Liver (tissue), 8 donors: ENCODE measurements at regions not wholly inside any gene's neighbourhood (a gene's known extent, or its start where the extent isn't known, plus 50 kb on each side); places are given as distances from the start of the nearest gene placed in this dataset.
A peak's percentile ranks its signal among the peaks of the same experiment; 100 is the strongest.

ENCODE experiments used
- DNase-seq: peaks from one replicate; pipeline ENCODE4 v3.0.0-alpha.2; 2017; ENCODE audit warnings: low spot score
- H3K27ac ChIP-seq, 2 donors: one replicate each; pipeline ENCODE4 v1.7.0; 2013; ENCODE audit warnings: inconsistent platforms in 2 of 2, low read length in 2 of 2, control low read depth in 1 of 2, low read depth in 1 of 2, mild to moderate bottlenecking in 1 of 2
- H3K27me3 ChIP-seq, 4 donors: one replicate each; pipeline versions ENCODE4 v1.6.1 to v1.7.0; 2013; ENCODE audit warnings: low read length in 3 of 4, inconsistent platforms in 1 of 4, mild to moderate bottlenecking in 1 of 4, moderate library complexity in 1 of 4; ENCODE audit not compliant: control insufficient read depth in 4 of 4, insufficient read depth in 4 of 4
- H3K36me3 ChIP-seq, 4 donors: one replicate each; pipeline versions ENCODE4 v1.6.1 to v1.7.0; 2013; ENCODE audit warnings: low read length in 3 of 4, mild to moderate bottlenecking in 3 of 4, low read depth in 1 of 4, moderate library complexity in 1 of 4; ENCODE audit not compliant: control insufficient read depth in 4 of 4, insufficient read depth in 3 of 4
- H3K4me1 ChIP-seq, 4 donors: one replicate each; pipeline versions ENCODE4 v1.6.1 to v1.7.0; 2013; ENCODE audit warnings: low read length in 3 of 4, mild to moderate bottlenecking in 3 of 4, moderate library complexity in 1 of 4; ENCODE audit not compliant: control insufficient read depth in 4 of 4, insufficient read depth in 4 of 4
- H3K4me3 ChIP-seq, 3 donors: one replicate each; pipeline versions ENCODE4 v1.6.1 to v1.7.0; 2013; ENCODE audit warnings: low read length in 3 of 3, control low read depth in 1 of 3, low read depth in 1 of 3, mild to moderate bottlenecking in 1 of 3
- H3K9ac ChIP-seq, 2 donors: one replicate each; pipeline ENCODE4 v1.7.0; 2013; ENCODE audit warnings: low read length in 2 of 2, mild to moderate bottlenecking in 2 of 2, moderate library complexity in 2 of 2, control low read depth in 1 of 2, low read depth in 1 of 2
- H3K9me3 ChIP-seq, 4 donors: one replicate each; pipeline versions ENCODE4 v1.6.1 to v1.7.0; 2013; ENCODE audit warnings: low read length in 3 of 4; ENCODE audit not compliant: control insufficient read depth in 4 of 4
- ATF3 ChIP-seq: IDR thresholded peaks from 2 replicates; pipeline ENCODE4 v1.6.1; 2016; ENCODE audit warnings: antibody characterized with exemption
- FOXA1 ChIP-seq: IDR thresholded peaks from 2 replicates; pipeline ENCODE4 v1.6.1; 2016; ENCODE audit warnings: antibody characterized with exemption
- FOXA2 ChIP-seq: IDR thresholded peaks from 2 replicates; pipeline ENCODE4 v1.6.1; 2016; ENCODE audit warnings: antibody characterized with exemption
- GABPA ChIP-seq, 2 donors: IDR thresholded peaks in 1 of 2; conservative IDR thresholded peaks in 1 of 2; 2 replicates each; pipeline ENCODE4 v1.6.1; 2016; ENCODE audit warnings: antibody characterized with exemption in 2 of 2, mild to moderate bottlenecking in 1 of 2, moderate library complexity in 1 of 2
- HNF4A ChIP-seq, 2 donors: conservative IDR thresholded peaks; 2 replicates each; pipeline ENCODE4 v1.6.1; 2016; ENCODE audit warnings: antibody characterized with exemption in 2 of 2, mild to moderate bottlenecking in 2 of 2
- HNF4G ChIP-seq: IDR thresholded peaks from 2 replicates; pipeline ENCODE4 v1.6.1; 2016; ENCODE audit warnings: antibody characterized with exemption
- JUND ChIP-seq, 2 donors: IDR thresholded peaks; 2 replicates each; pipeline ENCODE4 v1.6.1; 2016; ENCODE audit warnings: antibody characterized with exemption in 2 of 2
- NR2F2 ChIP-seq: IDR thresholded peaks from 2 replicates; pipeline ENCODE4 v1.6.1; 2016; ENCODE audit warnings: antibody characterized with exemption
- RAD21 ChIP-seq, 2 donors: IDR thresholded peaks; 2 replicates each; pipeline ENCODE4 v1.6.1; 2016; ENCODE audit warnings: antibody characterized with exemption in 2 of 2, mild to moderate bottlenecking in 2 of 2
- SP1 ChIP-seq: IDR thresholded peaks from 2 replicates; pipeline ENCODE4 v1.6.1; 2018; ENCODE audit warnings: antibody characterized with exemption, mild to moderate bottlenecking
- TAF1 ChIP-seq: conservative IDR thresholded peaks from 2 replicates; pipeline ENCODE4 v1.6.1; 2016; ENCODE audit warnings: antibody characterized with exemption, mild to moderate bottlenecking
- YY1 ChIP-seq: IDR thresholded peaks from 2 replicates; pipeline ENCODE4 v1.6.1; 2016; ENCODE audit warnings: antibody characterized with exemption, mild to moderate bottlenecking
- WGBS: extraction: QIAGEN DNeasy Blood & Tissue Kit; methylation state at CpG from one replicate; pipeline ENCODE4 v1.1.7; 2013; 5-methylcytosine and 5-hydroxymethylcytosine counted together
- TF ChIP-seq, protein P1 (sequence below): fragments of 150-350 bp; IDR thresholded peaks from 2 replicates; pipeline ENCODE4 v1.5.1; 2017; ENCODE audit warnings: improper control_type of control experiment, low read depth, low read length; ENCODE audit not compliant: missing input control
- TF ChIP-seq, protein P2 (sequence below): IDR thresholded peaks from 2 replicates; pipeline ENCODE4 v1.6.1; 2016; ENCODE audit warnings: antibody characterized with exemption, mild to moderate bottlenecking
- donor health status: healthy.
- donor health status: healthy.
- donor health status: healthy.
- donor health status: healthy.
- donor health status: healthy.

- no peaks in the 10 kb centered on the region for H3K4me1 ChIP-seq
- H3K36me3 ChIP-seq: no peaks in the 10 kb centered on the region
- no peak overlapping the region for H3K27ac ChIP-seq
- no peak overlapping the region for H3K9ac ChIP-seq
- no peaks in the 10 kb centered on the region for H3K9me3 ChIP-seq
- no peak for DNase-seq
- peaks cover 0 to 3% (median 0%) of the 10 kb centered on the region in 4 donors for H3K27me3 ChIP-seq
- H3K4me3 ChIP-seq: no peak overlapping the region
- WGBS: 40% methylated on average over 1 of the region's 1 CpG
- no peak for TF ChIP-seq GABPA (IDR thresholded peaks at IDR 0.05 in 1 of 2, conservative IDR thresholded peaks at IDR 0.05 in 1 of 2)
- TF ChIP-seq, protein P1, sequence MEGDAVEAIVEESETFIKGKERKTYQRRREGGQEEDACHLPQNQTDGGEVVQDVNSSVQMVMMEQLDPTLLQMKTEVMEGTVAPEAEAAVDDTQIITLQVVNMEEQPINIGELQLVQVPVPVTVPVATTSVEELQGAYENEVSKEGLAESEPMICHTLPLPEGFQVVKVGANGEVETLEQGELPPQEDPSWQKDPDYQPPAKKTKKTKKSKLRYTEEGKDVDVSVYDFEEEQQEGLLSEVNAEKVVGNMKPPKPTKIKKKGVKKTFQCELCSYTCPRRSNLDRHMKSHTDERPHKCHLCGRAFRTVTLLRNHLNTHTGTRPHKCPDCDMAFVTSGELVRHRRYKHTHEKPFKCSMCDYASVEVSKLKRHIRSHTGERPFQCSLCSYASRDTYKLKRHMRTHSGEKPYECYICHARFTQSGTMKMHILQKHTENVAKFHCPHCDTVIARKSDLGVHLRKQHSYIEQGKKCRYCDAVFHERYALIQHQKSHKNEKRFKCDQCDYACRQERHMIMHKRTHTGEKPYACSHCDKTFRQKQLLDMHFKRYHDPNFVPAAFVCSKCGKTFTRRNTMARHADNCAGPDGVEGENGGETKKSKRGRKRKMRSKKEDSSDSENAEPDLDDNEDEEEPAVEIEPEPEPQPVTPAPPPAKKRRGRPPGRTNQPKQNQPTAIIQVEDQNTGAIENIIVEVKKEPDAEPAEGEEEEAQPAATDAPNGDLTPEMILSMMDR: peak; percentile 72
- peak; percentile 83 to 85 for TF ChIP-seq RAD21 (IDR thresholded peaks at IDR 0.05)
Observed at GRCh38 chr14:83300476-83301064, 1766.9 kb upstream of the SEL1L start.

GRCh38 chr14:83301791-83302190 is 1768.1 kb upstream of the SEL1L start:
- Histone ChIP-seq H3K4me1 (no peaks in the 10 kb centered on the region), H3K36me3 (no peaks in the 10 kb centered on the region), H3K4me3 (no peak overlapping the region), H3K9ac (no peak overlapping the region), H3K27me3 (peaks cover 0 to 3% (median 0%) of the 10 kb centered on the region in 4 donors), H3K27ac (no peak overlapping the region), H3K9me3 (no peaks in the 10 kb centered on the region)
- TF ChIP-seq NR2F2 (no peak), JUND (IDR thresholded peaks at IDR 0.05) (no peak), GABPA (IDR thresholded peaks at IDR 0.05 in 1 of 2, conservative IDR thresholded peaks at IDR 0.05 in 1 of 2) (no peak), HNF4A (conservative IDR thresholded peaks at IDR 0.05) (no peak), FOXA1 (no peak), SP1 (no peak), FOXA2 (no peak), ATF3 (no peak), HNF4G (no peak), TAF1 (no peak), YY1 (no peak), RAD21 (IDR thresholded peaks at IDR 0.05) (no peak)
- TF ChIP-seq, protein P2, sequence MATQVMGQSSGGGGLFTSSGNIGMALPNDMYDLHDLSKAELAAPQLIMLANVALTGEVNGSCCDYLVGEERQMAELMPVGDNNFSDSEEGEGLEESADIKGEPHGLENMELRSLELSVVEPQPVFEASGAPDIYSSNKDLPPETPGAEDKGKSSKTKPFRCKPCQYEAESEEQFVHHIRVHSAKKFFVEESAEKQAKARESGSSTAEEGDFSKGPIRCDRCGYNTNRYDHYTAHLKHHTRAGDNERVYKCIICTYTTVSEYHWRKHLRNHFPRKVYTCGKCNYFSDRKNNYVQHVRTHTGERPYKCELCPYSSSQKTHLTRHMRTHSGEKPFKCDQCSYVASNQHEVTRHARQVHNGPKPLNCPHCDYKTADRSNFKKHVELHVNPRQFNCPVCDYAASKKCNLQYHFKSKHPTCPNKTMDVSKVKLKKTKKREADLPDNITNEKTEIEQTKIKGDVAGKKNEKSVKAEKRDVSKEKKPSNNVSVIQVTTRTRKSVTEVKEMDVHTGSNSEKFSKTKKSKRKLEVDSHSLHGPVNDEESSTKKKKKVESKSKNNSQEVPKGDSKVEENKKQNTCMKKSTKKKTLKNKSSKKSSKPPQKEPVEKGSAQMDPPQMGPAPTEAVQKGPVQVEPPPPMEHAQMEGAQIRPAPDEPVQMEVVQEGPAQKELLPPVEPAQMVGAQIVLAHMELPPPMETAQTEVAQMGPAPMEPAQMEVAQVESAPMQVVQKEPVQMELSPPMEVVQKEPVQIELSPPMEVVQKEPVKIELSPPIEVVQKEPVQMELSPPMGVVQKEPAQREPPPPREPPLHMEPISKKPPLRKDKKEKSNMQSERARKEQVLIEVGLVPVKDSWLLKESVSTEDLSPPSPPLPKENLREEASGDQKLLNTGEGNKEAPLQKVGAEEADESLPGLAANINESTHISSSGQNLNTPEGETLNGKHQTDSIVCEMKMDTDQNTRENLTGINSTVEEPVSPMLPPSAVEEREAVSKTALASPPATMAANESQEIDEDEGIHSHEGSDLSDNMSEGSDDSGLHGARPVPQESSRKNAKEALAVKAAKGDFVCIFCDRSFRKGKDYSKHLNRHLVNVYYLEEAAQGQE: no peak
- WGBS: 48% methylated on average over 3 of the region's 3 CpGs
- DNase-seq: no peak
